WTC11 (cell line): ENCODE measurements at regions not wholly inside any gene's neighbourhood (a gene's known extent, or its start where the extent isn't known, plus 50 kb on each side); places are given as distances from the start of the nearest gene placed in this dataset.

Experiments
- ATF1 ChIP-seq: sonication (generic); formaldehyde crosslinking; IDR thresholded peaks from 2 replicates; pipeline ENCODE4 v1.8.1; 2023; ENCODE audit warnings: mild to moderate bottlenecking, moderate library complexity, missing genetic modification reagents
- ATF6 ChIP-seq: sonication (generic); formaldehyde crosslinking; IDR thresholded peaks from 2 replicates; pipeline ENCODE4 v1.8.1; 2023; ENCODE audit warnings: mild to moderate bottlenecking, missing genetic modification reagents
- CTCF ChIP-seq: fragments of 200-600 bp; IDR thresholded peaks from 2 replicates; pipeline ENCODE4 v1.8.0; 2022; ENCODE audit warnings: antibody characterized with exemption
- ELF4 ChIP-seq: sonication (generic); formaldehyde crosslinking; IDR thresholded peaks from 2 replicates; pipeline ENCODE4 v1.8.1; 2022; ENCODE audit warnings: low read depth, mild to moderate bottlenecking, moderate library complexity, missing genetic modification reagents
- PRDM15 ChIP-seq: sonication (generic); formaldehyde crosslinking; IDR thresholded peaks from 2 replicates; pipeline ENCODE4 v1.8.0; 2022; ENCODE audit warnings: missing genetic modification reagents
- TEAD4 ChIP-seq: sonication (generic); formaldehyde crosslinking; IDR thresholded peaks from 2 replicates; pipeline ENCODE4 v1.8.0; 2022; ENCODE audit warnings: mild to moderate bottlenecking, missing genetic modification reagents

GRCh38 chr1:81340239-81340638 is 460.5 kb upstream of the ADGRL2 start:
- TF ChIP-seq TEAD4: no peak
- TF ChIP-seq PRDM15: no peak
- TF ChIP-seq ATF6 (CRISPR knock-in tag): no peak
- TF ChIP-seq ATF1: no peak
- no peak for TF ChIP-seq CTCF
- TF ChIP-seq ELF4: no peak
